H9 (cell line): ENCODE measurements at regions not wholly inside any gene's neighbourhood (a gene's known extent, or its start where the extent isn't known, plus 50 kb on each side); places are given as distances from the start of the nearest gene placed in this dataset.

ENCODE experiments used
- DNase-seq: peaks from one replicate; pipeline ENCODE4 v3.0.0-alpha.2; 2017
- H2AFZ ChIP-seq: one replicate; pipeline ENCODE4 v1.6.1; 2013; ENCODE audit warnings: mild to moderate bottlenecking, low read length, control low read depth, moderate library complexity
- H2AK5ac ChIP-seq: 2 replicates; pipeline ENCODE4 v1.6.1; 2013; ENCODE audit warnings: low read length, control low read depth, mixed read lengths; ENCODE audit not compliant: insufficient read length
- H2BK120ac ChIP-seq: one replicate; pipeline ENCODE4 v1.6.1; 2013; ENCODE audit warnings: low read depth, mild to moderate bottlenecking, low read length, control low read depth, inconsistent platforms; ENCODE audit not compliant: poor library complexity, severe bottlenecking
- H2BK12ac ChIP-seq: 2 replicates; pipeline ENCODE4 v1.6.1; 2013; ENCODE audit warnings: low read length, control low read depth, mixed read lengths, low read depth; ENCODE audit not compliant: insufficient read length
- H2BK15ac ChIP-seq: 2 replicates; pipeline ENCODE4 v1.6.1; 2013; ENCODE audit warnings: low read depth, low read length, control low read depth
- H2BK20ac ChIP-seq: one replicate; pipeline ENCODE4 v1.6.1; 2013; ENCODE audit warnings: low read depth, mild to moderate bottlenecking, low read length, control low read depth, inconsistent platforms; ENCODE audit not compliant: poor library complexity, severe bottlenecking
- H2BK5ac ChIP-seq: 2 replicates; pipeline ENCODE4 v1.6.1; 2013; ENCODE audit warnings: low read length, control low read depth, mixed read lengths; ENCODE audit not compliant: insufficient read length
- H3K14ac ChIP-seq: 2 replicates; pipeline ENCODE4 v1.6.1; 2013; ENCODE audit warnings: low read length, control low read depth; ENCODE audit not compliant: insufficient read depth
- H3K18ac ChIP-seq: 2 replicates; pipeline ENCODE4 v1.6.1; 2013; ENCODE audit warnings: low read depth, mild to moderate bottlenecking, mixed read lengths, low read length, control low read depth; ENCODE audit not compliant: insufficient read length
- H3K23ac ChIP-seq: 2 replicates; pipeline ENCODE4 v1.6.1; 2013; ENCODE audit warnings: low read length, control low read depth, mixed read lengths, low read depth; ENCODE audit not compliant: insufficient read length
- H3K23me2 ChIP-seq: 2 replicates; pipeline ENCODE4 v1.6.1; 2013; ENCODE audit warnings: low read depth, mild to moderate bottlenecking, mixed read lengths, low read length, control low read depth; ENCODE audit not compliant: insufficient read length, poor library complexity, severe bottlenecking
- H3K27ac ChIP-seq: 2 replicates; pipeline ENCODE4 v1.5.1; 2013; ENCODE audit warnings: low read length, control low read depth, mixed read lengths, low read depth; ENCODE audit not compliant: insufficient read length
- H3K27me3 ChIP-seq: 2 replicates; pipeline ENCODE4 v1.6.1; 2013; ENCODE audit warnings: low read length, control low read depth, inconsistent platforms; ENCODE audit not compliant: insufficient read depth
- H3K4ac ChIP-seq: 2 replicates; pipeline ENCODE4 v1.6.1; 2013; ENCODE audit warnings: low read depth, mild to moderate bottlenecking, control low read depth, inconsistent platforms, low read length, moderate library complexity
- H3K4me1 ChIP-seq: 2 replicates; pipeline ENCODE4 v1.6.1; 2013; ENCODE audit warnings: low read length, control low read depth, inconsistent platforms; ENCODE audit not compliant: insufficient read depth
- H3K4me2 ChIP-seq: 2 replicates; pipeline ENCODE4 v1.6.1; 2013; ENCODE audit warnings: low read length, control low read depth, mixed read lengths; ENCODE audit not compliant: insufficient read length, insufficient read depth
- H3K56ac ChIP-seq: 2 replicates; pipeline ENCODE4 v1.6.1; 2013; ENCODE audit warnings: low read depth, mild to moderate bottlenecking, mixed read lengths, low read length, control low read depth; ENCODE audit not compliant: insufficient read length
- H3K79me1 ChIP-seq: 2 replicates; pipeline ENCODE4 v1.6.1; 2013; ENCODE audit warnings: low read depth, mild to moderate bottlenecking, moderate library complexity, low read length, control low read depth, inconsistent platforms; ENCODE audit not compliant: insufficient read depth, poor library complexity, severe bottlenecking
- H3K79me2 ChIP-seq: 2 replicates; pipeline ENCODE4 v1.6.1; 2013; ENCODE audit warnings: low read length, control low read depth, inconsistent platforms; ENCODE audit not compliant: insufficient read depth
- H3K9ac ChIP-seq: 2 replicates; pipeline ENCODE4 v1.6.1; 2013; ENCODE audit warnings: low read length, control low read depth, mixed read lengths; ENCODE audit not compliant: insufficient read length; ENCODE audit errors: extremely low read depth
- H3K9me3 ChIP-seq: one replicate; pipeline ENCODE4 v1.6.1; 2013; ENCODE audit warnings: low read depth, low read length, inconsistent platforms; ENCODE audit not compliant: control insufficient read depth
- H3T11ph ChIP-seq: one replicate; pipeline ENCODE4 v1.6.1; 2013; ENCODE audit warnings: mild to moderate bottlenecking, low read length, control low read depth, inconsistent platforms
- H4K20me1 ChIP-seq: one replicate; pipeline ENCODE4 v1.6.1; 2013; ENCODE audit not compliant: control insufficient read depth, insufficient read length, insufficient read depth
- H4K5ac ChIP-seq: 2 replicates; pipeline ENCODE4 v1.6.1; 2013; ENCODE audit warnings: low read depth, mild to moderate bottlenecking, mixed read lengths, low read length, control low read depth; ENCODE audit not compliant: insufficient read length
- H4K8ac ChIP-seq: replicated peaks from 2 replicates; pipeline ENCODE4 v1.6.1; 2013; ENCODE audit warnings: low read length, control low read depth, mixed read lengths, low read depth; ENCODE audit not compliant: insufficient read length
- H4K91ac ChIP-seq: 2 replicates; pipeline ENCODE4 v1.6.1; 2013; ENCODE audit warnings: low read depth, mild to moderate bottlenecking, moderate library complexity, mixed read lengths, low read length, control low read depth; ENCODE audit not compliant: insufficient read length
- H3K27ac Mint-ChIP-seq, 3 experiments: 2 replicates in 2 of 3; 3 replicates in 1 of 3; pipeline ENCODE4 v1.8.0; 2020 to 2021; ENCODE audit warnings: mixed read lengths in 3 of 3, mild to moderate bottlenecking in 1 of 3, moderate library complexity in 1 of 3
- H3K27me3 Mint-ChIP-seq: 2 replicates; pipeline ENCODE4 v1.8.0; 2021; ENCODE audit warnings: low read depth, mild to moderate bottlenecking, moderate library complexity, mixed read lengths
- H3K36me3 Mint-ChIP-seq, 3 experiments: 2 replicates in 2 of 3; 3 replicates in 1 of 3; pipeline ENCODE4 v1.8.0; 2020 to 2021; ENCODE audit warnings: low read depth in 3 of 3, mixed read lengths in 3 of 3; ENCODE audit not compliant: insufficient read depth in 1 of 3
- H3K4me1 Mint-ChIP-seq, 2 experiments: 2 replicates each; pipeline ENCODE4 v1.8.0; 2020; ENCODE audit warnings: mixed read lengths in 2 of 2
- H3K4me3 Mint-ChIP-seq, 2 experiments: 2 replicates in 1 of 2; 3 replicates in 1 of 2; pipeline ENCODE4 v1.8.0; 2020 to 2021; ENCODE audit warnings: mild to moderate bottlenecking in 2 of 2, mixed read lengths in 2 of 2, moderate library complexity in 1 of 2
- H3K9me3 Mint-ChIP-seq, 2 experiments: 2 replicates in 1 of 2; 3 replicates in 1 of 2; pipeline ENCODE4 v1.8.0; 2020; ENCODE audit warnings: mild to moderate bottlenecking in 2 of 2, mixed read lengths in 2 of 2, moderate library complexity in 1 of 2
- CTCF ChIP-seq: fragments of 200-600 bp; sonication (generic); conservative IDR thresholded peaks from 3 replicates; pipeline ENCODE4 v1.8.0; 2021; ENCODE audit warnings: antibody characterized with exemption, mild to moderate bottlenecking
- WGBS: extraction: QIAGEN DNeasy Blood & Tissue Kit; methylation state at CpG from one replicate; pipeline ENCODE4 v1.1.7; 2013; ENCODE audit warnings: missing lambda C conversion rate, low lambda C conversion rate, mixed read lengths; ENCODE audit not compliant: insufficient read length; ENCODE audit errors: extremely low coverage; 5-methylcytosine and 5-hydroxymethylcytosine counted together

GRCh38 chr3:69474186-69474585 is 88.3 kb upstream of the FRMD4B start:
- H3K9me3 ChIP-seq, result no peaks in the 10 kb centered on the region
- no peak overlapping the region for H3K56ac ChIP-seq
- no peak overlapping the region for H3K4me2 ChIP-seq
- no peaks in the 10 kb centered on the region for H3K27me3 ChIP-seq
- Mint-ChIP-seq H3K27ac (no peak overlapping the region), H3K4me1 (no peaks in the 10 kb centered on the region), H3K36me3 (no peaks in the 10 kb centered on the region), H3K9me3 (no peaks in the 10 kb centered on the region; a peak in 1 of 5 replicates), H3K27me3 (peaks cover 1% of the 10 kb centered on the region; the same call in 1 of the 2 replicates), H3K4me3 (no peak overlapping the region)
- no peak overlapping the region for H3K23ac ChIP-seq
- H2BK5ac ChIP-seq, result no peak overlapping the region
- no peak overlapping the region for H3K27ac ChIP-seq
- no peak overlapping the region for H2AK5ac ChIP-seq
- H2BK20ac ChIP-seq, result no peak overlapping the region
- TF ChIP-seq CTCF, result no peak
- no peaks in the 10 kb centered on the region for H3K79me1 ChIP-seq
- H3K79me2 ChIP-seq, result no peaks in the 10 kb centered on the region
- H3T11ph ChIP-seq, result no peak overlapping the region
- H3K9ac ChIP-seq, result no peak overlapping the region
- H3K4ac ChIP-seq, result no peak overlapping the region
- H4K20me1 ChIP-seq, result no peaks in the 10 kb centered on the region
- H3K14ac ChIP-seq, result no peak overlapping the region
- no peak overlapping the region for H4K5ac ChIP-seq
- H4K8ac ChIP-seq, result no peak overlapping the region
- no peak overlapping the region for H3K18ac ChIP-seq
- H3K4me1 ChIP-seq, result no peaks in the 10 kb centered on the region
- DNase-seq, result no peak
- no peak overlapping the region for H2BK120ac ChIP-seq
- H4K91ac ChIP-seq, result no peak overlapping the region
- no CpG with 5 or more reads among the region's 1 CpG for WGBS
- H2AFZ ChIP-seq, result no peak overlapping the region
- no peak overlapping the region for H2BK12ac ChIP-seq
- H2BK15ac ChIP-seq, result no peak overlapping the region
- no peaks in the 10 kb centered on the region for H3K23me2 ChIP-seq
